HG03039 (cell line): ENCODE measurements at regions not wholly inside any gene's neighbourhood (a gene's known extent, or its start where the extent isn't known, plus 50 kb on each side); places are given as distances from the start of the nearest gene placed in this dataset.

Source experiments
- ATAC-seq: cut with Tn5 transposase; IDR thresholded peaks from one replicate; pipeline ENCODE4 v1.9.1; 2021; ENCODE audit warnings: mild to moderate bottlenecking, moderate library complexity; ENCODE audit not compliant: unreplicated experiment

GRCh38 chr11:28657378-28658030 is 549.3 kb downstream of the METTL15 start:
- ATAC-seq, result no peak

GRCh38 chr11:28654191-28654590 is 546.0 kb downstream of the METTL15 start:
- no peak for ATAC-seq

GRCh38 chr11:28649922-28650321 is 541.7 kb downstream of the METTL15 start:
- no peak for ATAC-seq

- ATAC-seq, result no peak
Measured at GRCh38 chr11:28636566-28636965, 528.4 kb downstream of the METTL15 start.

- no peak for ATAC-seq
Measured at GRCh38 chr11:28636033-28636432, 527.8 kb downstream of the METTL15 start.

GRCh38 chr11:28632338-28632737 is 524.1 kb downstream of the METTL15 start:
- no peak for ATAC-seq

- no peak for ATAC-seq
Measured at GRCh38 chr11:28631148-28631547, 523.0 kb downstream of the METTL15 start.

GRCh38 chr11:28629235-28629634 is 521.0 kb downstream of the METTL15 start:
- ATAC-seq, result no peak

GRCh38 chr11:28628412-28628811 is 520.2 kb downstream of the METTL15 start:
- ATAC-seq, result no peak

- no peak for ATAC-seq
Measured at GRCh38 chr11:28627690-28628255, 519.6 kb downstream of the METTL15 start.

- ATAC-seq, result no peak
Measured at GRCh38 chr11:28625532-28625931, 517.3 kb downstream of the METTL15 start.

GRCh38 chr11:28621753-28622152 is 513.6 kb downstream of the METTL15 start:
- no peak for ATAC-seq

GRCh38 chr11:28619846-28620540 is 511.8 kb downstream of the METTL15 start:
- ATAC-seq, result no peak

- ATAC-seq, result no peak
Measured at GRCh38 chr11:28618416-28618815, 510.2 kb downstream of the METTL15 start.

- no peak for ATAC-seq
Measured at GRCh38 chr11:28616160-28616965, 508.2 kb downstream of the METTL15 start.

GRCh38 chr11:28615542-28615941 is 507.4 kb downstream of the METTL15 start:
- ATAC-seq, result no peak

GRCh38 chr11:28606930-28607329 is 498.7 kb downstream of the METTL15 start:
- no peak for ATAC-seq

- no peak for ATAC-seq
Measured at GRCh38 chr11:28599656-28600055, 491.5 kb downstream of the METTL15 start.

- no peak for ATAC-seq
Measured at GRCh38 chr11:28598531-28598930, 490.3 kb downstream of the METTL15 start.

GRCh38 chr11:28596816-28597215 is 488.6 kb downstream of the METTL15 start:
- ATAC-seq, result no peak

- no peak for ATAC-seq
Measured at GRCh38 chr11:28592141-28592540, 484.0 kb downstream of the METTL15 start.
